ENCODE measurements at regions not wholly inside any gene's neighbourhood (a gene's known extent, or its start where the extent isn't known, plus 50 kb on each side); places are given as distances from the start of the nearest gene placed in this dataset.

- TF ChIP-seq, protein P1, sequence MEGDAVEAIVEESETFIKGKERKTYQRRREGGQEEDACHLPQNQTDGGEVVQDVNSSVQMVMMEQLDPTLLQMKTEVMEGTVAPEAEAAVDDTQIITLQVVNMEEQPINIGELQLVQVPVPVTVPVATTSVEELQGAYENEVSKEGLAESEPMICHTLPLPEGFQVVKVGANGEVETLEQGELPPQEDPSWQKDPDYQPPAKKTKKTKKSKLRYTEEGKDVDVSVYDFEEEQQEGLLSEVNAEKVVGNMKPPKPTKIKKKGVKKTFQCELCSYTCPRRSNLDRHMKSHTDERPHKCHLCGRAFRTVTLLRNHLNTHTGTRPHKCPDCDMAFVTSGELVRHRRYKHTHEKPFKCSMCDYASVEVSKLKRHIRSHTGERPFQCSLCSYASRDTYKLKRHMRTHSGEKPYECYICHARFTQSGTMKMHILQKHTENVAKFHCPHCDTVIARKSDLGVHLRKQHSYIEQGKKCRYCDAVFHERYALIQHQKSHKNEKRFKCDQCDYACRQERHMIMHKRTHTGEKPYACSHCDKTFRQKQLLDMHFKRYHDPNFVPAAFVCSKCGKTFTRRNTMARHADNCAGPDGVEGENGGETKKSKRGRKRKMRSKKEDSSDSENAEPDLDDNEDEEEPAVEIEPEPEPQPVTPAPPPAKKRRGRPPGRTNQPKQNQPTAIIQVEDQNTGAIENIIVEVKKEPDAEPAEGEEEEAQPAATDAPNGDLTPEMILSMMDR (conservative IDR thresholded peaks at IDR 0.05) = no peak
- no peak for TF ChIP-seq ZFX (IDR thresholded peaks at IDR 0.05)
These were observed 170.2 kb upstream of the HABP2 start for GRCh38 chr10:113382691-113383090.

All from C4-2B (cell line).